B cell (primary cell): ENCODE measurements at regions not wholly inside any gene's neighbourhood (a gene's known extent, or its start where the extent isn't known, plus 50 kb on each side); places are given as distances from the start of the nearest gene placed in this dataset.

Source experiments
- ATAC-seq: fragments of 200-7000 bp; cut with Tn5 transposase; one replicate; pipeline ENCODE4 v1.10.0; 2021; ENCODE audit warnings: low read depth, mild to moderate bottlenecking, moderate number of reproducible peaks, moderate library complexity
- CTCF ChIA-PET: fragments of 350-600 bp; sonication (Branson Sonifier 250); formaldehyde crosslinking; loops from one replicate; lab custom pipeline; 2021; ENCODE audit warnings: antibody characterized with exemption, inconsistent platforms; lab: Charles Lee
- POLR2A ChIA-PET: fragments of 350-600 bp; sonication (Branson Sonifier 250); formaldehyde crosslinking; loops from one replicate; lab custom pipeline; 2021; ENCODE audit warnings: antibody characterized with exemption; lab: Charles Lee
- DNase-seq: peaks from one replicate; pipeline ENCODE4 v3.0.0; 2013
- H2AFZ ChIP-seq: 2 replicates; pipeline ENCODE4 v1.6.1; 2012; ENCODE audit warnings: mild to moderate bottlenecking, low read depth, low read length; ENCODE audit not compliant: insufficient read depth, poor library complexity, severe bottlenecking
- H3K27ac ChIP-seq, 2 donors: 1 replicate in 1 of 2; 2 replicates in 1 of 2; pipeline ENCODE4 v1.5.1; 2012 to 2013; ENCODE audit warnings: low read length in 2 of 2, mild to moderate bottlenecking in 2 of 2, moderate library complexity in 1 of 2
- H3K27me3 ChIP-seq, 4 experiments: fragments of 200-600 bp in 1 of 4; sonication (generic) in 1 of 4; replicated peaks in 1 of 4; 1 replicate in 2 of 4; 2 replicates in 2 of 4; pipeline versions ENCODE4 v1.6.1 to v1.7.0; 2013 to 2016; ENCODE audit warnings: low read length in 3 of 4, mild to moderate bottlenecking in 2 of 4, mixed read lengths in 1 of 4, moderate library complexity in 1 of 4; ENCODE audit not compliant: insufficient read depth in 4 of 4, control insufficient read depth in 3 of 4; ENCODE audit errors: control extremely low read depth in 1 of 4
- H3K36me3 ChIP-seq, 2 experiments: replicated peaks in 1 of 2; 1 replicate in 1 of 2; 2 replicates in 1 of 2; pipeline versions ENCODE4 v1.6.1 to v1.7.1; 2013; ENCODE audit warnings: low read length in 1 of 2; ENCODE audit not compliant: insufficient read depth in 2 of 2, control insufficient read depth in 1 of 2; ENCODE audit errors: control extremely low read depth in 1 of 2, extremely low read depth in 1 of 2
- H3K4me1 ChIP-seq, 2 donors: fragments of 200-600 bp in 1 of 2; sonication (generic) in 1 of 2; 1 replicate in 1 of 2; 2 replicates in 1 of 2; pipeline versions ENCODE4 v1.5.1 to v1.6.1; 2013 to 2017; ENCODE audit warnings: low read length in 2 of 2; ENCODE audit not compliant: control insufficient read depth in 2 of 2, insufficient read depth in 2 of 2
- H3K4me2 ChIP-seq: replicated peaks from 2 replicates; pipeline ENCODE3; 2012; ENCODE audit warnings: mild to moderate bottlenecking, low read depth, low read length; ENCODE audit not compliant: poor library complexity, severe bottlenecking
- H3K4me3 ChIP-seq, 5 experiments: fragments of 200-600 bp in 1 of 5; sonication (generic) in 1 of 5; 1 replicate in 3 of 5; 2 replicates in 2 of 5; pipeline versions ENCODE4 v1.5.1 to v1.7.0; 2011 to 2016; ENCODE audit warnings: low read length in 4 of 5, mild to moderate bottlenecking in 4 of 5, low read depth in 2 of 5, control low read depth in 1 of 5, moderate library complexity in 1 of 5; ENCODE audit not compliant: insufficient read depth in 1 of 5; ENCODE audit errors: control extremely low read depth in 1 of 5, extremely low read depth in 1 of 5
- H3K79me2 ChIP-seq: fragments of 200-600 bp; sonication (generic); one replicate; pipeline ENCODE4 v1.6.0; 2016; ENCODE audit warnings: low read length; ENCODE audit not compliant: control insufficient read depth, insufficient read depth
- H3K9ac ChIP-seq: fragments of 200-600 bp; sonication (generic); 2 replicates; pipeline ENCODE4 v1.6.1; 2017; ENCODE audit warnings: mild to moderate bottlenecking, low read length, moderate library complexity
- H3K9me3 ChIP-seq, 3 donors: one replicate each; pipeline versions ENCODE4 v1.6.1 to v1.7.1; 2013; ENCODE audit warnings: low read length in 2 of 3; ENCODE audit not compliant: control insufficient read depth in 2 of 3, insufficient read depth in 1 of 3; ENCODE audit errors: control extremely low read depth in 1 of 3
- H4K20me1 ChIP-seq: 2 replicates; pipeline ENCODE4 v1.6.0; 2012; ENCODE audit warnings: mild to moderate bottlenecking, low read length; ENCODE audit not compliant: insufficient read depth, control insufficient read depth, poor library complexity, severe bottlenecking
- H3K27ac Mint-ChIP-seq: one replicate; pipeline ENCODE4 v1.8.0; 2021; ENCODE audit warnings: mixed read lengths
- H3K27me3 Mint-ChIP-seq: one replicate; pipeline ENCODE4 v1.8.0; 2021; ENCODE audit warnings: mixed read lengths
- H3K4me1 Mint-ChIP-seq: one replicate; pipeline ENCODE4 v1.8.0; 2021; ENCODE audit warnings: mixed read lengths
- H3K4me3 Mint-ChIP-seq: one replicate; pipeline ENCODE4 v1.8.0; 2021; ENCODE audit warnings: mixed read lengths
- H3K9me3 Mint-ChIP-seq: one replicate; pipeline ENCODE4 v1.8.0; 2022; ENCODE audit warnings: mixed read lengths; ENCODE audit not compliant: insufficient read depth
- CTCF ChIP-seq: fragments of 200-600 bp; IDR thresholded peaks from one replicate; pipeline ENCODE4 v1.8.0; 2022; ENCODE audit warnings: antibody characterized with exemption, mild to moderate bottlenecking
- EZH2 ChIP-seq: IDR thresholded peaks from 2 replicates; pipeline ENCODE4 v1.6.1; 2012; ENCODE audit warnings: borderline replicate concordance, low read depth, mild to moderate bottlenecking, moderate library complexity, low read length; ENCODE audit not compliant: insufficient read depth, poor library complexity, severe bottlenecking
- WGBS: methylation state at CpG from one replicate; pipeline ENCODE4 v1.1.5; 2013; ENCODE audit warnings: missing lambda C conversion rate; ENCODE audit not compliant: insufficient coverage; 5-methylcytosine and 5-hydroxymethylcytosine counted together
- intact Hi-C: fragments of 100-400 bp; cut with micrococcal nuclease; formaldehyde crosslinking; loops from one replicate; pipeline ENCODE4 v1.10.0; 2022

GRCh38 chr13:104288496-104288895, 1222.3 kb upstream of the SLC10A2 start:
- CTCF ChIA-PET: no interaction called here
- Histone ChIP-seq H3K27ac (no peak overlapping the region), H3K79me2 (no peaks in the 10 kb centered on the region), H3K27me3 (no peaks in the 10 kb centered on the region), H4K20me1 (no peaks in the 10 kb centered on the region), H3K9ac (no peak overlapping the region), H2AFZ (no peak overlapping the region), H3K4me3 (no peak overlapping the region), H3K9me3 (no peaks in the 10 kb centered on the region), H3K4me2 (no peak overlapping the region), H3K36me3 (no peaks in the 10 kb centered on the region), H3K4me1 (no peaks in the 10 kb centered on the region)
- ATAC-seq (no peak), DNase-seq (no peak)
- WGBS: no CpG with 5 or more reads among the region's 5 CpGs
- POLR2A ChIA-PET: no interaction called here
- H3K4me3 Mint-ChIP-seq: no peak overlapping the region
- no peaks in the 10 kb centered on the region for H3K9me3 Mint-ChIP-seq
- intact Hi-C loops: no loop called here
- no peaks in the 10 kb centered on the region for H3K4me1 Mint-ChIP-seq
- no peaks in the 10 kb centered on the region for H3K27me3 Mint-ChIP-seq
- TF ChIP-seq CTCF (no peak), EZH2 (no peak)
- no peak overlapping the region for H3K27ac Mint-ChIP-seq

DNA sequence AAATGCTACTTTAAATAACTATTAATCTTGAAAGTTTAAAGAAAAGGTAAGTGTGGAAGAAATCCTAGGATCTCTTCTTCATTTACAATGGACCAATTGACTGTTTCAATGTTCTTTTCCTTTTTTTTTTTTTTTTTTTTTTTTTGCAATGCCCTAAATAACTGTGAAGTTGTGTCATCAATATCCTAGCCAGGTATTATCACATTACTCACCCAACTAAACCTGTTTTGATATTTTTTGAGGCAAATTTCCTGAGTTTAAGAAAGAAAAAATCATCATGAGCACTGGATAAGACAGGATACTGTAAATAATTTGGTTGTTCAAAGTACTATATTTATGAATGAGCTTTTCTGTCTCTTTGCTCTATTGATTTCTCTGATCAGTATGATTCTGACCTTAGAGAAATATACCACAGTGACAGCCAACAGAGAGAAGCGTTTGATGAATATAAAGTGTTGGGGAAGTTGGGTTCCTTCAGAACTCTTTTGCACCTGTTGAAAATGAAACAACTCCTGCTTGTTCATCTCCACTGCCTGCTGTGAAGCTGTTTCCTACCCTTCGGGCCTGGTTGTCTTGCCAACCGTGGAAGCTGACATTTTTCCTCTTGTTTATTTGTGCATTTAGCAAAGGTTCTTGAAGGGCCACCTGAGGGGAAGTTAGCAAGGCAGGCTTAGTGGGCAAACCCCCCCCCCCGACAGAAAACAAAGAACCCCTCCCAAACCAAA, 1220.5 kb upstream of the SLC10A2 start:
- ChIA-PET CTCF (no interaction called here), POLR2A (no interaction called here)
- Mint-ChIP-seq H3K27me3 (no peaks in the 10 kb centered on the region), H3K4me1 (no peaks in the 10 kb centered on the region), H3K9me3 (no peaks in the 10 kb centered on the region), H3K27ac (no peak overlapping the region), H3K4me3 (no peak overlapping the region)
- Histone ChIP-seq H3K9ac (no peak overlapping the region), H3K36me3 (no peaks in the 10 kb centered on the region), H2AFZ (no peak overlapping the region), H3K4me2 (no peak overlapping the region), H3K4me1 (no peaks in the 10 kb centered on the region), H3K27me3 (no peaks in the 10 kb centered on the region), H3K9me3 (no peaks in the 10 kb centered on the region), H3K27ac (no peak overlapping the region), H3K4me3 (no peak overlapping the region), H3K79me2 (no peaks in the 10 kb centered on the region), H4K20me1 (no peaks in the 10 kb centered on the region)
- DNase-seq: no peak
- ATAC-seq: no peak
- intact Hi-C loops: no loop called here
- TF ChIP-seq EZH2: no peak
- TF ChIP-seq CTCF: no peak
- WGBS: 0% methylated on average over 1 of the region's 4 CpGs
